Adrenal gland (tissue), 9 donors: ENCODE measurements at regions not wholly inside any gene's neighbourhood (a gene's known extent, or its start where the extent isn't known, plus 50 kb on each side); places are given as distances from the start of the nearest gene placed in this dataset.

Experiments used
- DNase-seq, 7 donors: peaks; one replicate each; pipeline ENCODE4 v3.0.0-alpha.2; 2019 to 2020
- H3K27ac ChIP-seq, 5 donors: fragments of 200-600 bp; sonication (generic) in 4 of 5; 1 replicate in 3 of 5; 2 replicates in 2 of 5; pipeline versions ENCODE4 v1.5.1 to v1.8.0; 2016 to 2020; ENCODE audit warnings: mild to moderate bottlenecking in 1 of 5
- H3K27me3 ChIP-seq: fragments of 200-600 bp; 2 replicates; pipeline ENCODE4 v1.8.0; 2021
- H3K36me3 ChIP-seq, 2 donors: fragments of 200-600 bp; replicated peaks in 1 of 2; 1 replicate in 1 of 2; 2 replicates in 1 of 2; pipeline versions ENCODE4 v1.5.1 to v1.8.0; 2018 to 2022
- H3K4me1 ChIP-seq, 2 donors: fragments of 200-600 bp; replicated peaks in 1 of 2; 1 replicate in 1 of 2; 2 replicates in 1 of 2; pipeline versions ENCODE4 v1.5.1 to v1.8.0; 2018 to 2021
- H3K4me3 ChIP-seq, 4 donors: fragments of 200-600 bp; sonication (generic) in 3 of 4; one replicate each; pipeline ENCODE4 v1.5.1; 2016 to 2018
- H3K9me3 ChIP-seq, 3 donors: fragments of 200-600 bp; sonication (generic) in 1 of 3; replicated peaks in 1 of 3; 1 replicate in 2 of 3; 2 replicates in 1 of 3; pipeline versions ENCODE4 v1.5.1 to v1.8.0; 2016 to 2021
- CTCF ChIP-seq, 6 experiments: fragments of 450-650 bp in 4 of 6; fragments of 200-600 bp in 2 of 6; sonication (generic) in 1 of 6; IDR thresholded peaks; 1 replicate in 5 of 6; 2 replicates in 1 of 6; pipeline versions ENCODE4 v1.5.1 to v1.8.0; 2016 to 2021; ENCODE audit warnings: antibody characterized with exemption in 6 of 6, mild to moderate bottlenecking in 2 of 6, moderate library complexity in 1 of 6
- POLR2A ChIP-seq, 2 donors: fragments of 450-650 bp; IDR thresholded peaks; one replicate each; pipeline ENCODE4 v1.6.1; 2017; ENCODE audit warnings: antibody characterized with exemption in 2 of 2, mild to moderate bottlenecking in 2 of 2, moderate library complexity in 1 of 2
- WGBS, 4 donors: extraction: QIAGEN DNeasy Blood & Tissue Kit in 2 of 4; methylation state at CpG; one replicate each; pipeline versions ENCODE4 v1.1.5 to v1.1.7; 2013 to 2017; 5-methylcytosine and 5-hydroxymethylcytosine counted together
- intact Hi-C, 2 donors: fragments of 100-400 bp; cut with DNase I; formaldehyde crosslinking; loops; one replicate each; pipeline versions ENCODE4 v1.14.1 to v1.15.0; 2022 to 2023
- donor health status: healthy with polysubstance abuse.
- donor health status: Bipolar disorder and iron deficiency.
- donor health status: DM: yes; HTN: yes; CAD: no.
- donor health status: DM: no; HTN: no; CAD: no.
- donor health status: DM: no; HTN: no; CAD: no.

- no peak for DNase-seq
- H3K36me3 ChIP-seq: no peaks in the 10 kb centered on the region
- no peaks in the 10 kb centered on the region for H3K4me1 ChIP-seq
- no peaks in the 10 kb centered on the region for H3K27me3 ChIP-seq
- no peak for TF ChIP-seq POLR2A (IDR thresholded peaks at IDR 0.05)
- no peak for TF ChIP-seq CTCF (IDR thresholded peaks at IDR 0.05)
- 22 to 41% (median 32%) methylated on average over 1 of the region's 1 CpG for WGBS, 4 donors
- H3K27ac ChIP-seq: no peak overlapping the region
- intact Hi-C loops: no loop called here
- no peaks in the 10 kb centered on the region for H3K9me3 ChIP-seq
- H3K4me3 ChIP-seq: no peak overlapping the region
These were observed 111.6 kb upstream of the MEOX2 start for GRCh38 chr7:15798081-15798480.

- no peaks in the 10 kb centered on the region for H3K4me1 ChIP-seq
- no peaks in the 10 kb centered on the region for H3K36me3 ChIP-seq
- no peaks in the 10 kb centered on the region for H3K27me3 ChIP-seq
- intact Hi-C loops: no loop called here
- 55 to 68% (median 64%) methylated on average over 2 of the region's 2 CpGs for WGBS, 4 donors
- no peak for DNase-seq
- TF ChIP-seq POLR2A (IDR thresholded peaks at IDR 0.05) (no peak), CTCF (IDR thresholded peaks at IDR 0.05) (no peak)
- H3K9me3 ChIP-seq: no peaks in the 10 kb centered on the region
- H3K27ac ChIP-seq: no peak overlapping the region
- no peak overlapping the region for H3K4me3 ChIP-seq
These were observed 108.9 kb upstream of the MEOX2 start for GRCh38 chr7:15795393-15795792.

- H3K27me3 ChIP-seq: no peaks in the 10 kb centered on the region
- no peak for TF ChIP-seq CTCF (IDR thresholded peaks at IDR 0.05)
- no peak for TF ChIP-seq POLR2A (IDR thresholded peaks at IDR 0.05)
- no peaks in the 10 kb centered on the region for H3K4me1 ChIP-seq
- H3K4me3 ChIP-seq: no peak overlapping the region
- intact Hi-C loops: no loop called here
- no peak overlapping the region for H3K27ac ChIP-seq
- H3K36me3 ChIP-seq: no peaks in the 10 kb centered on the region
- DNase-seq: no peak
- H3K9me3 ChIP-seq: no peaks in the 10 kb centered on the region
These were observed 108.3 kb upstream of the MEOX2 start for GRCh38 chr7:15794801-15795200.

- TF ChIP-seq CTCF (IDR thresholded peaks at IDR 0.05) (no peak), POLR2A (IDR thresholded peaks at IDR 0.05) (no peak)
- intact Hi-C loops: no loop called here
- Histone ChIP-seq H3K4me3 (no peak overlapping the region), H3K36me3 (no peaks in the 10 kb centered on the region), H3K4me1 (no peaks in the 10 kb centered on the region), H3K27ac (no peak overlapping the region), H3K9me3 (no peaks in the 10 kb centered on the region), H3K27me3 (no peaks in the 10 kb centered on the region)
- 66 to 96% (median 84%) methylated on average over 3 of the region's 3 CpGs for WGBS, 4 donors
- no peak for DNase-seq
These were observed 98.2 kb upstream of the MEOX2 start for GRCh38 chr7:15784694-15785030.
